ENCODE measurements at regions not wholly inside any gene's neighbourhood (a gene's known extent, or its start where the extent isn't known, plus 50 kb on each side); places are given as distances from the start of the nearest gene placed in this dataset.

- intact Hi-C loops (cut with micrococcal nuclease) = no loop called here
- no peaks in the 10 kb centered on the region for H3K9me2 ChIP-seq (ENCODE audit: insufficient read depth)
- no peak overlapping the region for H3K4me3 ChIP-seq (replicated peaks in 1 of 2; ENCODE audit: low read depth in 1 of 2, low read length in 2 of 2)
- ChIA-PET POLR2A (no interaction called here), RAD21 (ENCODE audit: low non-redundant PET in 1 of 2, low total read pairs in 2 of 2, uncharacterized antibody in 2 of 2, unreplicated experiment in 2 of 2) (no interaction called here), CTCF (no interaction called here)
- H3K4me1 ChIP-seq (ENCODE audit: control insufficient read depth in 1 of 2, insufficient read depth in 2 of 2, low read length in 2 of 2) = no peaks in the 10 kb centered on the region
- H3K36me3 ChIP-seq (ENCODE audit: control insufficient read depth in 1 of 2, insufficient read depth in 2 of 2, low read length in 2 of 2) = no peaks in the 10 kb centered on the region
- TF ChIP-seq REST (IDR thresholded peaks at IDR 0.05; ENCODE audit: low read depth) (no peak), POLR2AphosphoS5 (IDR thresholded peaks at IDR 0.05; ENCODE audit: low read depth, low read length) (no peak)
- BruUV-seq (replicated peaks) = no TSS peak
- no peak overlapping the region for H3K27ac ChIP-seq (ENCODE audit: low read depth, low read length)
- no peaks in the 10 kb centered on the region for H4K20me1 ChIP-seq (ENCODE audit: insufficient read depth)
- no peaks in the 10 kb centered on the region for H3K79me2 ChIP-seq (ENCODE audit: insufficient read depth, low read length)
- no peak overlapping the region for H3K4me2 ChIP-seq (ENCODE audit: low read length)
- no peaks in the 10 kb centered on the region; a peak in 2 of 4 replicates for H3K9me3 ChIP-seq (ENCODE audit: control insufficient read depth in 1 of 2, insufficient read depth in 1 of 2, low read depth in 1 of 2, low read length in 2 of 2)
- DNase-seq (ENCODE audit: low read depth, low spot score) = no peak
- no peak overlapping the region for H3K9ac ChIP-seq (ENCODE audit: low read length)
- ATAC-seq = no peak
- no peak overlapping the region for H2AFZ ChIP-seq (ENCODE audit: low read depth, low read length, poor library complexity, severe bottlenecking)
- H3K27me3 ChIP-seq (ENCODE audit: insufficient read depth, low read length) = no peaks in the 10 kb centered on the region
Measured at GRCh38 chr13:107244241-107244640, 676.3 kb upstream of the ARGLU1 start.

GRCh38 chr13:107242138-107242537, 674.2 kb upstream of the ARGLU1 start:
- ChIA-PET POLR2A (no interaction called here), RAD21 (ENCODE audit: low non-redundant PET in 1 of 2, low total read pairs in 2 of 2, uncharacterized antibody in 2 of 2, unreplicated experiment in 2 of 2) (no interaction called here), CTCF (no interaction called here)
- H3K4me3 ChIP-seq (replicated peaks in 1 of 2; ENCODE audit: low read depth in 1 of 2, low read length in 2 of 2) = no peak overlapping the region
- H3K9me2 ChIP-seq (ENCODE audit: insufficient read depth) = no peaks in the 10 kb centered on the region
- H3K4me1 ChIP-seq (ENCODE audit: control insufficient read depth in 1 of 2, insufficient read depth in 2 of 2, low read length in 2 of 2) = no peaks in the 10 kb centered on the region
- H3K27ac ChIP-seq (ENCODE audit: low read depth, low read length) = no peak overlapping the region
- intact Hi-C loops (cut with micrococcal nuclease) = no loop called here
- no peaks in the 10 kb centered on the region for H3K27me3 ChIP-seq (ENCODE audit: insufficient read depth, low read length)
- H2AFZ ChIP-seq (ENCODE audit: low read depth, low read length, poor library complexity, severe bottlenecking) = no peak overlapping the region
- H3K9ac ChIP-seq (ENCODE audit: low read length) = no peak overlapping the region
- no peaks in the 10 kb centered on the region for H3K36me3 ChIP-seq (ENCODE audit: control insufficient read depth in 1 of 2, insufficient read depth in 2 of 2, low read length in 2 of 2)
- H3K79me2 ChIP-seq (ENCODE audit: insufficient read depth, low read length) = no peaks in the 10 kb centered on the region
- H4K20me1 ChIP-seq (ENCODE audit: insufficient read depth) = no peaks in the 10 kb centered on the region
- H3K4me2 ChIP-seq (ENCODE audit: low read length) = no peak overlapping the region
- ATAC-seq (no peak), DNase-seq (ENCODE audit: low read depth, low spot score) (no peak)
- peaks cover 0 to 5% of the 10 kb centered on the region in 2 experiments; a peak in 2 of 4 replicates for H3K9me3 ChIP-seq (ENCODE audit: control insufficient read depth in 1 of 2, insufficient read depth in 1 of 2, low read depth in 1 of 2, low read length in 2 of 2)
- BruUV-seq (replicated peaks) = no TSS peak
- TF ChIP-seq EZH2 (IDR thresholded peaks at IDR 0.05) (no peak), ATF3 (IDR thresholded peaks at IDR 0.05) (no peak), MAX (IDR thresholded peaks at IDR 0.05) (no peak), CBX3 (IDR thresholded peaks at IDR 0.05; ENCODE audit: low read depth) (no peak), EZH2phosphoT487 (IDR thresholded peaks at IDR 0.05; ENCODE audit: borderline replicate concordance) (no peak), FOSL1 (IDR thresholded peaks at IDR 0.05; ENCODE audit: low read depth) (no peak), CEBPB (IDR thresholded peaks at IDR 0.05; ENCODE audit: low read depth) (no peak), POLR2AphosphoS5 (IDR thresholded peaks at IDR 0.05; ENCODE audit: low read depth, low read length) (no peak), JUND (IDR thresholded peaks at IDR 0.05) (no peak), REST (IDR thresholded peaks at IDR 0.05; ENCODE audit: low read depth) (no peak), ZBTB33 (IDR thresholded peaks at IDR 0.05; ENCODE audit: extremely low read depth, insufficient replicate concordance, low read length) (no peak)
